GM23338 (cell line): ENCODE measurements at regions not wholly inside any gene's neighbourhood (a gene's known extent, or its start where the extent isn't known, plus 50 kb on each side); places are given as distances from the start of the nearest gene placed in this dataset.

Source experiments
- ATAC-seq: fragments of 200-7000 bp; cut with Tn5 transposase; 3 replicates; pipeline ENCODE4 v1.9.1; 2020
- DNase-seq: peaks from one replicate; pipeline ENCODE4 v3.0.0-alpha.2; 2015; ENCODE audit warnings: low spot score
- H2AFZ ChIP-seq: fragments of 200-600 bp; sonication (generic); 2 replicates; pipeline ENCODE4 v1.8.0; 2016; ENCODE audit warnings: antibody characterized with exemption, mild to moderate bottlenecking, moderate library complexity
- H3F3A ChIP-seq: fragments of 200-600 bp; sonication (generic); replicated peaks from 2 replicates; pipeline ENCODE4 v1.8.0; 2017; ENCODE audit warnings: antibody characterized with exemption, mixed run types, low read depth
- H3K27ac ChIP-seq: fragments of 200-600 bp; sonication (generic); 2 replicates; pipeline ENCODE4 v1.6.1; 2016; ENCODE audit warnings: low read depth
- H3K27me3 ChIP-seq: fragments of 200-600 bp; sonication (generic); 2 replicates; pipeline ENCODE4 v1.8.0; 2016; ENCODE audit warnings: mild to moderate bottlenecking, mixed run types, moderate library complexity; ENCODE audit not compliant: insufficient read depth
- H3K36me3 ChIP-seq: fragments of 200-600 bp; sonication (generic); 2 replicates; pipeline ENCODE4 v1.8.0; 2016; ENCODE audit warnings: mild to moderate bottlenecking; ENCODE audit not compliant: insufficient read depth
- H3K4me1 ChIP-seq: fragments of 200-600 bp; sonication (generic); 2 replicates; pipeline ENCODE4 v1.8.0; 2016; ENCODE audit warnings: mild to moderate bottlenecking, moderate library complexity; ENCODE audit not compliant: insufficient read depth
- H3K4me2 ChIP-seq: fragments of 200-600 bp; sonication (generic); 2 replicates; pipeline ENCODE4 v1.7.1; 2017; ENCODE audit warnings: mixed run types
- H3K4me3 ChIP-seq: fragments of 200-600 bp; sonication (generic); 2 replicates; pipeline ENCODE4 v1.6.1; 2016; ENCODE audit warnings: mixed run types
- H3K79me2 ChIP-seq: fragments of 200-600 bp; sonication (generic); replicated peaks from 2 replicates; pipeline ENCODE4 v1.8.0; 2017; ENCODE audit warnings: mild to moderate bottlenecking; ENCODE audit not compliant: insufficient read depth
- H3K9me2 ChIP-seq: fragments of 200-600 bp; sonication (generic); 2 replicates; pipeline ENCODE4 v1.8.0; 2017; ENCODE audit not compliant: insufficient read depth
- H4K20me1 ChIP-seq: fragments of 200-600 bp; sonication (generic); replicated peaks from 2 replicates; pipeline ENCODE4 v1.8.0; 2017; ENCODE audit warnings: mild to moderate bottlenecking; ENCODE audit not compliant: insufficient read depth
- H3K27ac Mint-ChIP-seq: 2 replicates; pipeline ENCODE4 v1.8.0; 2020; ENCODE audit warnings: inconsistent platforms, mild to moderate bottlenecking, moderate library complexity, mixed read lengths
- H3K27me3 Mint-ChIP-seq: 3 replicates; pipeline ENCODE4 v1.8.0; 2022; ENCODE audit warnings: low read depth, mild to moderate bottlenecking, moderate library complexity, mixed read lengths, inconsistent platforms; ENCODE audit not compliant: insufficient read depth, poor library complexity
- H3K36me3 Mint-ChIP-seq: 3 replicates; pipeline ENCODE4 v1.8.0; 2021; ENCODE audit warnings: low read depth, mild to moderate bottlenecking, inconsistent platforms, moderate library complexity, mixed read lengths
- H3K4me1 Mint-ChIP-seq: 3 replicates; pipeline ENCODE4 v1.8.0; 2020; ENCODE audit warnings: mild to moderate bottlenecking, inconsistent platforms, mixed read lengths
- H3K4me3 Mint-ChIP-seq: 3 replicates; pipeline ENCODE4 v1.8.0; 2021; ENCODE audit warnings: moderate library complexity, mild to moderate bottlenecking, inconsistent platforms, mixed read lengths
- H3K9me3 Mint-ChIP-seq: 3 replicates; pipeline ENCODE4 v1.8.0; 2020; ENCODE audit warnings: moderate library complexity, mild to moderate bottlenecking, inconsistent platforms, mixed read lengths
- CREB1 ChIP-seq: fragments of 250-450 bp; sonication (Bioruptor Pico); IDR thresholded peaks from 2 replicates; pipeline ENCODE4 v1.5.0; 2020; ENCODE audit warnings: low read depth, mild to moderate bottlenecking, moderate library complexity
- EZH2 ChIP-seq: fragments of 200-600 bp; sonication (generic); IDR thresholded peaks from one replicate; pipeline ENCODE4 v1.8.0; 2017; ENCODE audit warnings: antibody characterized with exemption, mild to moderate bottlenecking, low read depth; ENCODE audit not compliant: unreplicated experiment
- EZH2phosphoT487 ChIP-seq: fragments of 200-600 bp; sonication (generic); IDR thresholded peaks from one replicate; pipeline ENCODE4 v1.8.1; 2018; ENCODE audit warnings: antibody characterized with exemption; ENCODE audit not compliant: unreplicated experiment
- JUNB ChIP-seq: IDR thresholded peaks from one replicate; pipeline ENCODE4 v1.6.1; 2016; ENCODE audit warnings: antibody characterized with exemption; ENCODE audit not compliant: unreplicated experiment
- NANOG ChIP-seq: IDR thresholded peaks from 2 replicates; pipeline ENCODE4 v1.6.1; 2016; ENCODE audit warnings: antibody characterized with exemption, borderline replicate concordance
- POLR2AphosphoS5 ChIP-seq: IDR thresholded peaks from 2 replicates; pipeline ENCODE4 v1.6.1; 2016; ENCODE audit warnings: antibody characterized with exemption, low read depth
- STAT1 ChIP-seq: IDR thresholded peaks from one replicate; pipeline ENCODE4 v1.6.1; 2016; ENCODE audit warnings: antibody characterized with exemption; ENCODE audit not compliant: unreplicated experiment
- TF ChIP-seq, protein P1 (sequence below): IDR thresholded peaks from 2 replicates; pipeline ENCODE4 v1.6.1; 2016; ENCODE audit warnings: antibody characterized with exemption
- TF ChIP-seq, protein P2 (sequence below): IDR thresholded peaks from one replicate; pipeline ENCODE4 v1.6.1; 2018; ENCODE audit warnings: antibody characterized with exemption; ENCODE audit not compliant: unreplicated experiment

DNA sequence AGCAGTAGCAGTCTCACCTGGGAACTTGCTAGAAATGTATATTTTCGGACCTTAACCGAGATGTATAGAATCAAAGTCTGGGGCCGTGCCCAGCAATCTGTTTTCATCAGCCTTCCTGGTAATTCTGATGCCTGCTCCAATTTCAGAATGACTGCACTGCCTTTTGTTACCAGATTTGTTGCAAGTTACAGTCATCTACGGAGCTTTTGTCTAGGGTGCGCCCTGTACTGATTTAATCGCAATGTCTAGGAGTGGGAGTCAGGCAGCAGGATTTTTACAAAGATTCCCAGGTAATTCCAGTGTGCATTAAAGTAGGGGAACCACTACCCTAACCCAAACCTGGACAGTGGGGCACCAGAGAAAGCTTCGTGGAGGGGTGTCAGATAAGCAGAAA lies 178.0 kb downstream of the HAUS1 start (continued):
- no peak for TF ChIP-seq CREB1 (CRISPR knock-in tag)
- TF ChIP-seq, protein P1, sequence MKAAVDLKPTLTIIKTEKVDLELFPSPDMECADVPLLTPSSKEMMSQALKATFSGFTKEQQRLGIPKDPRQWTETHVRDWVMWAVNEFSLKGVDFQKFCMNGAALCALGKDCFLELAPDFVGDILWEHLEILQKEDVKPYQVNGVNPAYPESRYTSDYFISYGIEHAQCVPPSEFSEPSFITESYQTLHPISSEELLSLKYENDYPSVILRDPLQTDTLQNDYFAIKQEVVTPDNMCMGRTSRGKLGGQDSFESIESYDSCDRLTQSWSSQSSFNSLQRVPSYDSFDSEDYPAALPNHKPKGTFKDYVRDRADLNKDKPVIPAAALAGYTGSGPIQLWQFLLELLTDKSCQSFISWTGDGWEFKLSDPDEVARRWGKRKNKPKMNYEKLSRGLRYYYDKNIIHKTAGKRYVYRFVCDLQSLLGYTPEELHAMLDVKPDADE, result no peak

DNA sequence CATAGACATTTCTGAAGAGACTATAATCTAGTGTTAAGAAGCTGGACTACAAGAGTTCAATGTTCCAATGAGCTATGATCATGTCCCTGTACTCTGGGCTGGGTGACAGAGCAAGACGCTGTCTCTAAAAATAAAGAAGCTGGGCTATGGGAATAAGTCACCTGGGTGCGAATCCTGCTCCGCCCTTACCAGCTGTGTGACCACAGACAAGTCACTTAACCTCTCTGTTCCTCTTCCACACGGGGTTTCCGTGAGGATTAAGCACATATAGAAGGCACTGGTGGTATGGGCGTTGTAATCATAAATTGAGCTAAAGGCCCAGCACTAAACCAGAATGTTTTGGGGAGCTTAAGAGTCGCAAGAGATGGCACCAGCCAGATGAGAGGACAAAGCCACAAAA lies 178.5 kb downstream of the HAUS1 start:
- Histone ChIP-seq H3K4me2 (no peak overlapping the region), H3K27me3 (no peaks in the 10 kb centered on the region), H3K4me1 (peaks cover 5% of the 10 kb centered on the region; the same call in 1 of the 2 replicates), H2AFZ (no peak overlapping the region), H3K9me2 (no peaks in the 10 kb centered on the region), H3F3A (no peaks in the 10 kb centered on the region; the same call in 1 of the 2 replicates), H3K36me3 (no peaks in the 10 kb centered on the region), H3K79me2 (no peaks in the 10 kb centered on the region), H3K27ac (no peak overlapping the region), H3K4me3 (no peak overlapping the region), H4K20me1 (peaks cover 5% of the 10 kb centered on the region; the same call in 1 of the 2 replicates)
- Mint-ChIP-seq H3K36me3 (no peaks in the 10 kb centered on the region; the same call in 2 of the 3 replicates), H3K27ac (no peak overlapping the region), H3K4me3 (no peak overlapping the region), H3K9me3 (no peaks in the 10 kb centered on the region; the same call in 2 of the 3 replicates), H3K27me3 (peaks cover 7% of the 10 kb centered on the region), H3K4me1 (peaks cover 29% of the 10 kb centered on the region)
- no peak for TF ChIP-seq EZH2
- no peak for TF ChIP-seq JUNB
- TF ChIP-seq, protein P2, sequence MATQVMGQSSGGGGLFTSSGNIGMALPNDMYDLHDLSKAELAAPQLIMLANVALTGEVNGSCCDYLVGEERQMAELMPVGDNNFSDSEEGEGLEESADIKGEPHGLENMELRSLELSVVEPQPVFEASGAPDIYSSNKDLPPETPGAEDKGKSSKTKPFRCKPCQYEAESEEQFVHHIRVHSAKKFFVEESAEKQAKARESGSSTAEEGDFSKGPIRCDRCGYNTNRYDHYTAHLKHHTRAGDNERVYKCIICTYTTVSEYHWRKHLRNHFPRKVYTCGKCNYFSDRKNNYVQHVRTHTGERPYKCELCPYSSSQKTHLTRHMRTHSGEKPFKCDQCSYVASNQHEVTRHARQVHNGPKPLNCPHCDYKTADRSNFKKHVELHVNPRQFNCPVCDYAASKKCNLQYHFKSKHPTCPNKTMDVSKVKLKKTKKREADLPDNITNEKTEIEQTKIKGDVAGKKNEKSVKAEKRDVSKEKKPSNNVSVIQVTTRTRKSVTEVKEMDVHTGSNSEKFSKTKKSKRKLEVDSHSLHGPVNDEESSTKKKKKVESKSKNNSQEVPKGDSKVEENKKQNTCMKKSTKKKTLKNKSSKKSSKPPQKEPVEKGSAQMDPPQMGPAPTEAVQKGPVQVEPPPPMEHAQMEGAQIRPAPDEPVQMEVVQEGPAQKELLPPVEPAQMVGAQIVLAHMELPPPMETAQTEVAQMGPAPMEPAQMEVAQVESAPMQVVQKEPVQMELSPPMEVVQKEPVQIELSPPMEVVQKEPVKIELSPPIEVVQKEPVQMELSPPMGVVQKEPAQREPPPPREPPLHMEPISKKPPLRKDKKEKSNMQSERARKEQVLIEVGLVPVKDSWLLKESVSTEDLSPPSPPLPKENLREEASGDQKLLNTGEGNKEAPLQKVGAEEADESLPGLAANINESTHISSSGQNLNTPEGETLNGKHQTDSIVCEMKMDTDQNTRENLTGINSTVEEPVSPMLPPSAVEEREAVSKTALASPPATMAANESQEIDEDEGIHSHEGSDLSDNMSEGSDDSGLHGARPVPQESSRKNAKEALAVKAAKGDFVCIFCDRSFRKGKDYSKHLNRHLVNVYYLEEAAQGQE, result no peak
- no peak for TF ChIP-seq POLR2AphosphoS5
- no peak for DNase-seq
- no peak for ATAC-seq

DNA sequence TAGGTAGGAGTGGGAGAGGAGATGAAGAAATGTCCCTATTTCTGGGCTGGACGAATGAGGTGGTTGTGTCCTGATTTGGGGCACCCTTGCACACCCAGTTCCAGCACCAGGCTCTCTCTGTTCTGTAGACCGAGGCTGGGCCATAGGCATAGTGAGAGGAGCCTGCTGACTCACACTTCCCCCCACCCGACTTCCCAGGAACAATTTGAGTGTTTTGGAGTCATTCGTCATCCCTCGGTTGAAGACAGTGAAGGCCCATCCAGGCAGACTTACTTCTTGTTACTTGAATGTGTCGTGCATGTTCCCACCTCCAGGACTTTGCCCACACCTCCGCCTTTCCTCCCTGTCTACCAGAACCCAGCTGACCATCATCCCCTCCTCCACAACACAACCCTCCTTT lies 179.1 kb downstream of the HAUS1 start:
- H3K27me3 ChIP-seq, result no peaks in the 10 kb centered on the region
- no peaks in the 10 kb centered on the region for H3K9me2 ChIP-seq
- H4K20me1 ChIP-seq, result peaks cover 5% of the 10 kb centered on the region; the same call in 1 of the 2 replicates
- H3K36me3 ChIP-seq, result no peaks in the 10 kb centered on the region
- Mint-ChIP-seq H3K27me3 (peaks cover 7% of the 10 kb centered on the region), H3K4me3 (no peak overlapping the region), H3K27ac (no peak overlapping the region), H3K4me1 (peaks cover 23% of the 10 kb centered on the region), H3K9me3 (no peaks in the 10 kb centered on the region; the same call in 2 of the 3 replicates), H3K36me3 (no peaks in the 10 kb centered on the region; the same call in 2 of the 3 replicates)
- H3F3A ChIP-seq, result no peaks in the 10 kb centered on the region; the same call in 1 of the 2 replicates
- no peak for ATAC-seq
- H3K4me3 ChIP-seq, result no peak overlapping the region
- peaks cover 5% of the 10 kb centered on the region; the same call in 1 of the 2 replicates for H3K4me1 ChIP-seq
- H3K79me2 ChIP-seq, result no peaks in the 10 kb centered on the region
- H3K27ac ChIP-seq, result no peak overlapping the region
- no peak for DNase-seq
- H2AFZ ChIP-seq, result no peak overlapping the region
- peak overlapping the region; percentile 26; the same call in 1 of the 2 replicates for H3K4me2 ChIP-seq
- TF ChIP-seq EZH2phosphoT487 (no peak), CREB1 (CRISPR knock-in tag) (no peak), NANOG (no peak), STAT1 (no peak)
- TF ChIP-seq, protein P1, result no peak
